Progenitor cell of endocrine pancreas (in vitro differentiated cells): ENCODE measurements at regions not wholly inside any gene's neighbourhood (a gene's known extent, or its start where the extent isn't known, plus 50 kb on each side); places are given as distances from the start of the nearest gene placed in this dataset.
"Not testable (repeated sequence)": the region's sequence is repeated elsewhere in the genome, so short reads cannot be mapped to it uniquely, and the experiment has no call there.

Experiments
- DNase-seq: peaks from one replicate; pipeline ENCODE4 v3.0.0; 2021; ENCODE audit warnings: low spot score; ENCODE audit not compliant: unreplicated experiment
- H3K27ac Mint-ChIP-seq: 2 replicates; pipeline ENCODE4 v1.8.0; 2021; ENCODE audit warnings: mild to moderate bottlenecking, moderate library complexity, mixed read lengths
- H3K27me3 Mint-ChIP-seq: 2 replicates; pipeline ENCODE4 v1.8.0; 2021; ENCODE audit warnings: mixed read lengths
- H3K36me3 Mint-ChIP-seq: 2 replicates; pipeline ENCODE4 v1.8.0; 2022; ENCODE audit warnings: mixed read lengths; ENCODE audit not compliant: insufficient read depth
- H3K4me1 Mint-ChIP-seq: 2 replicates; pipeline ENCODE4 v1.8.0; 2021; ENCODE audit warnings: low read depth, mixed read lengths
- H3K4me3 Mint-ChIP-seq: 2 replicates; pipeline ENCODE4 v1.8.0; 2021; ENCODE audit warnings: low read depth, mild to moderate bottlenecking, moderate library complexity, mixed read lengths
- H3K9me3 Mint-ChIP-seq: 2 replicates; pipeline ENCODE4 v1.8.0; 2021; ENCODE audit warnings: low read depth, mixed read lengths
- CTCF ChIP-seq: fragments of 200-600 bp; sonication (generic); IDR thresholded peaks from one replicate; pipeline ENCODE4 v1.5.0; 2021; ENCODE audit warnings: antibody characterized with exemption, mild to moderate bottlenecking; ENCODE audit not compliant: unreplicated experiment

DNA sequence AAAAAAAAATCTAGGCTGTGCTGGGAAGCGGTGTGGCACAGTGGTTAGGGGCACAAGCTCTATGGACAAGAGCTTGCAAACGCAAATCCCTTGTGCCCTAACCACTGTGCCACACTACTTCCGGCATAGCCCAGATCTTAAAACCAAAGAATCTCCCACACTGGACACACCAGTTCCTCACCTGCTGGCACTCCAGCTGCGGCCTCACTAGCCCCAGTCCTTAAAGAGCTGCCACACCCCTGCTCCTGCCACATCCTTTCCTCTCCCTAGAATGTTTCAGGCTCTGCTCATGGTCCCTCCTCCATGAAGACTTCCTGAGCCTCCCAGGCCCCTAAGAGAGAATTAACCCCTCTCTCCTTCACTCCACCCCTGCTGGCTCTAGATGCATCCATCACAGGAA, 71.8 kb upstream of the SRSF6 start:
- no peak for TF ChIP-seq CTCF
- H3K4me1 Mint-ChIP-seq = no peaks in the 10 kb centered on the region
- no peak overlapping the region for H3K27ac Mint-ChIP-seq
- H3K36me3 Mint-ChIP-seq = no peaks in the 10 kb centered on the region
- H3K27me3 Mint-ChIP-seq = peaks cover 23% of the 10 kb centered on the region
- no peak for DNase-seq
- no peak overlapping the region for H3K4me3 Mint-ChIP-seq
- no peaks in the 10 kb centered on the region for H3K9me3 Mint-ChIP-seq

DNA sequence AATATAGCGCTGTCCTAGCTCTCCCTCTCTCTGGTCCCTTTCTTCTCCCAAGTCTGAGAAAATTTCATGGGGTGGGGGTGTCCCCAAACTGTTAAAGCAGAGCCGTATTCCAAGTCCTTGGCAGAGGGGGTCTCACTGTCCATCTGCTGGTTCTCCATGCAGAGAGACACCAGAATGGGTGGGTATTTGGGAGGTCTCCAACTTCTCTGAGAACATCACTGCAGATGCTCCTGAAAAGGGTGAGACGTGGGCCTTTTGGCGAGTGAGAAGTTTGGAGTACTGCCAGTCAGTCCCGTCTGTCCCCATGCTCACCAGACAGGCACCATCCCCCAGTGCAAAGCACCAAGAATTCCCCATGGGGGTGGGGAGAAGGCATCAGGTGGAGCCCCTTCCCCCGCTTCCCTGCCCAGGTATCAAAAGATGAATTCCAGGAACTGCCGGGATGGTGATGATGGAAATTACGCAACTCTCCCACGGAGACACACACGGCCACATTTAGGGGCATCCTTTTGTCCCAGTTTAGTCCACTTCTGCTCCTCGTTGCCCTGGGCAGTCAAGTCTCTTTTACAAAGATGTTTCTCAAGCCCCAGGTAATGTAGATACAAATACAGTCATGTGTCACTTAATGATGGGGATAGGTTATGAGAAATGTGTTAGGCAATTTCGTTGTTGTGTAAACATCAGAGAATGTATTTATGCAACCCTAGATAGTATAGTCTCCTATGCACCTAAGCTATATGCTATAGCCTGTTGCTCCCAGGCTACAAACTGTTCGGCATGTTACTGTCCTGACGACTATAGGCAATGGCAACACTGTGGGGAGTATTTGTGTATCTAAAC, 73.4 kb upstream of the SRSF6 start:
- peaks cover 19% of the 10 kb centered on the region for H3K27me3 Mint-ChIP-seq
- TF ChIP-seq CTCF = no peak
- no peaks in the 10 kb centered on the region for H3K36me3 Mint-ChIP-seq
- no peak for DNase-seq
- no peaks in the 10 kb centered on the region for H3K9me3 Mint-ChIP-seq
- H3K4me3 Mint-ChIP-seq = no peak overlapping the region
- no peak overlapping the region for H3K27ac Mint-ChIP-seq
- no peaks in the 10 kb centered on the region for H3K4me1 Mint-ChIP-seq

DNA sequence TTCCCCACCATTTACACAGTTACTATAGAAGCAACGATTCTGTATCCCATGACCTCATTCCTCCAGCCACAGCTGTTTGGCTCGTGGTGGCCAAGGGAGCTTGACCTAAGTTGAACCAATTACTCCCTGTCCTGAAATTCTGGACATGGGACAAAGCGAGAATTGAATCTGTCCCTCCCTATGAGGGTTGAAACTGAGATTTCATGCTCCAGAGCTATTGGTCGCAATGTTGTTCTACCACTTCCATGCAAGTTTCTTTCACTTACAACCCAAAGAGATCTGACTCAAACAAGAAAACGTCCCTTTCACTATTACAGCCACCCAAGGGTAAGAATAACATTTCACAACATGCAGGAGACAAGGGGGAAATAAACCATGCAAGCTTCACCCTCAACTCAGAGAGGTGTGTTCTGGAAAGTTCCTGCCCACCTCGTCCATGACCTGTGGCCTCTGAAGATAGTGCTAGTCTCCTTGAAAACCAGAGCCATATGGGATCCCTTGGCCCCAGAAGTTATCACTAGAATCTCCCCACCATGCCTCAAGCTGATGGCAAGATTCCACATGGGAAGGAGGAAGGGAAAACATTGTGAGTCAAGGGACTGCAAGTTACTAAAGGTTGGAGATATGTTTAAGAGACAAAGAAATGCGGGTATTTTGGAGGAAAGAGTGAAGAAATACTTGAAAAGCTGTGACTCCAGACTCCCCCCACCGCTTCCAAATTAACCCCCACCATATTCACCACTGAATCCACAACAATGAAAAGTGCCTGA, 74.5 kb upstream of the SRSF6 start:
- Mint-ChIP-seq H3K4me3 (no peak overlapping the region), H3K4me1 (no peaks in the 10 kb centered on the region), H3K36me3 (no peaks in the 10 kb centered on the region), H3K9me3 (no peaks in the 10 kb centered on the region), H3K27ac (no peak overlapping the region), H3K27me3 (peaks cover 19% of the 10 kb centered on the region)
- TF ChIP-seq CTCF = no peak
- DNase-seq = no peak

- H3K4me1 Mint-ChIP-seq, H3K4me3 Mint-ChIP-seq, H3K36me3 Mint-ChIP-seq, H3K27ac Mint-ChIP-seq, H3K9me3 Mint-ChIP-seq, DNase-seq: not testable (repeated sequence)
- H3K27me3 Mint-ChIP-seq = peaks cover 13% of the 10 kb centered on the region
Observed at GRCh38 chr20:43382135-43382534, 75.6 kb upstream of the SRSF6 start.

DNA sequence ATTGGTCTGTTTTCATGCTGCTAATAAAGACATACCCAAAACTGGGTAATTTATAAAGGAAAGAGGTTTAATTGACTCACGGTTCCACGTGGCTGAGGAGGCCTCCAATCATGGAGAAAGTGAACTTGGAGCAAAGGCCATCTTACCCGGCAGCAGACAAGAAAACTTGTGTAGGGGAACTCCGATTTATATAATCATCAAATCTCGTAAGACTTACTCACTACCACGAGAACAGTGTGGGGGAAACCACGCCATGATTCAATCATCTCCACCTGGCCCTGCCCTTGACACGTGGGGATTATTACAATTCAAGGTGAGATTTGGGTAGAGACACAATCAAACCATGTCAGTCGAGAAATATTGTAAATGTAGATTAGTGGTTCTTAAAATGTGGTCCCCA, 76.2 kb upstream of the SRSF6 start:
- not testable (repeated sequence) for H3K4me3 Mint-ChIP-seq, H3K9me3 Mint-ChIP-seq

GRCh38 chr20:43379239-43379917, 78.3 kb upstream of the SRSF6 start:
- Mint-ChIP-seq H3K4me3 (no peak overlapping the region), H3K9me3 (no peaks in the 10 kb centered on the region), H3K36me3 (no peaks in the 10 kb centered on the region), H3K27ac (no peak overlapping the region), H3K27me3 (peaks cover 13% of the 10 kb centered on the region), H3K4me1 (no peaks in the 10 kb centered on the region)
- TF ChIP-seq CTCF = no peak
- DNase-seq = no peak

More for the DNA sequence above, 76.2 kb upstream of the SRSF6 start:
- not testable (repeated sequence) for DNase-seq, H3K36me3 Mint-ChIP-seq, H3K4me1 Mint-ChIP-seq, H3K27ac Mint-ChIP-seq
- peaks cover 13% of the 10 kb centered on the region for H3K27me3 Mint-ChIP-seq
